ENCODE measurements at regions not wholly inside any gene's neighbourhood (a gene's known extent, or its start where the extent isn't known, plus 50 kb on each side); places are given as distances from the start of the nearest gene placed in this dataset.

DNA sequence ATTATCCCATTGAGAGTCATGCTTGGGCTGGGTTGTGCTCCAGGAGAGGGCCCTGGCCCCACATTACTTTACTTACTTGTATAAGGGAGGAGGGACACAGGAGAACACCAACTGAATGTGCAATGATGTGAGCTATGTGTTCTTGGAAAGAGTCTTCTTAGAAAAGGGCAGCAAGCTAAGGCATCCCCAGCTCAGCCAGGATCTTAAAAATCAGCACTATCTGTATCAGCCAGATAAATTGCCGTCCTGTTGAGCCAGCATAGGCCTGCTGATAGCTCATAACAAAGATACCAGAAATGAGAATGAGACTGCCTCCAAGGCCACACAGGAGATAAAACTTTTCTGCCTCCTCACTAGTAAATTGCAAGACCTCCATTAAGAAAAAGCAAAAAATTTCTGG is 357.5 kb downstream of the CAAP1 start:
- TF ChIP-seq, protein P1, sequence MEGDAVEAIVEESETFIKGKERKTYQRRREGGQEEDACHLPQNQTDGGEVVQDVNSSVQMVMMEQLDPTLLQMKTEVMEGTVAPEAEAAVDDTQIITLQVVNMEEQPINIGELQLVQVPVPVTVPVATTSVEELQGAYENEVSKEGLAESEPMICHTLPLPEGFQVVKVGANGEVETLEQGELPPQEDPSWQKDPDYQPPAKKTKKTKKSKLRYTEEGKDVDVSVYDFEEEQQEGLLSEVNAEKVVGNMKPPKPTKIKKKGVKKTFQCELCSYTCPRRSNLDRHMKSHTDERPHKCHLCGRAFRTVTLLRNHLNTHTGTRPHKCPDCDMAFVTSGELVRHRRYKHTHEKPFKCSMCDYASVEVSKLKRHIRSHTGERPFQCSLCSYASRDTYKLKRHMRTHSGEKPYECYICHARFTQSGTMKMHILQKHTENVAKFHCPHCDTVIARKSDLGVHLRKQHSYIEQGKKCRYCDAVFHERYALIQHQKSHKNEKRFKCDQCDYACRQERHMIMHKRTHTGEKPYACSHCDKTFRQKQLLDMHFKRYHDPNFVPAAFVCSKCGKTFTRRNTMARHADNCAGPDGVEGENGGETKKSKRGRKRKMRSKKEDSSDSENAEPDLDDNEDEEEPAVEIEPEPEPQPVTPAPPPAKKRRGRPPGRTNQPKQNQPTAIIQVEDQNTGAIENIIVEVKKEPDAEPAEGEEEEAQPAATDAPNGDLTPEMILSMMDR (IDR thresholded peaks at IDR 0.05), result no peak
- TF ChIP-seq POLR2A (IDR thresholded peaks at IDR 0.05), result no peak

Measured in testis (tissue), 2 donors.